Coronary artery (tissue), 2 donors: ENCODE measurements at regions not wholly inside any gene's neighbourhood (a gene's known extent, or its start where the extent isn't known, plus 50 kb on each side); places are given as distances from the start of the nearest gene placed in this dataset.

Source experiments
- DNase-seq: peaks from one replicate; pipeline ENCODE4 v3.0.0-alpha.2; 2017; ENCODE audit warnings: low spot score
- H3K27ac ChIP-seq, 2 donors: fragments of 200-600 bp; sonication (generic); one replicate each; pipeline ENCODE4 v1.5.1; 2016 to 2019
- H3K4me3 ChIP-seq: fragments of 200-600 bp; sonication (generic); 2 replicates; pipeline ENCODE4 v1.5.1; 2016; ENCODE audit warnings: mild to moderate bottlenecking, moderate library complexity
- CTCF ChIP-seq: fragments of 200-600 bp; sonication (generic); IDR thresholded peaks from one replicate; pipeline ENCODE4 v1.5.1; 2019; ENCODE audit warnings: antibody characterized with exemption

- no peak overlapping the region for H3K4me3 ChIP-seq
- no peak overlapping the region for H3K27ac ChIP-seq
- TF ChIP-seq CTCF, result no peak
- DNase-seq, result peak; percentile 62
Observed at GRCh38 chr16:35749253-35750141, 2290.1 kb downstream of the TP53TG3F start.

- no peak for TF ChIP-seq CTCF
- Histone ChIP-seq H3K4me3 (no peak overlapping the region), H3K27ac (no peak overlapping the region)
- DNase-seq, result peak; percentile 64
Observed at GRCh38 chr16:35750157-35750689, 2290.8 kb downstream of the TP53TG3F start.

- no peak for TF ChIP-seq CTCF
- H3K4me3 ChIP-seq, result no peak overlapping the region
- DNase-seq, result peak; percentile 38
- no peak overlapping the region for H3K27ac ChIP-seq
Observed at GRCh38 chr16:35750701-35751104, 2291.3 kb downstream of the TP53TG3F start.

- DNase-seq, result peak; percentile 55
- no peak overlapping the region for H3K4me3 ChIP-seq
- H3K27ac ChIP-seq, result no peak overlapping the region
- no peak for TF ChIP-seq CTCF
Observed at GRCh38 chr16:35751191-35751941, 2292.0 kb downstream of the TP53TG3F start.

- Histone ChIP-seq H3K27ac (no peak overlapping the region), H3K4me3 (no peak overlapping the region)
- peak; percentile 52 for DNase-seq
- no peak for TF ChIP-seq CTCF
Observed at GRCh38 chr16:35752012-35752772, 2292.8 kb downstream of the TP53TG3F start.

- no peak for TF ChIP-seq CTCF
- Histone ChIP-seq H3K27ac (no peak overlapping the region), H3K4me3 (no peak overlapping the region)
- DNase-seq, result peak; percentile 58
Observed at GRCh38 chr16:35752773-35753558, 2293.6 kb downstream of the TP53TG3F start.
